HL-60/S4 treated with phorbol 12-myristate 13-acetate at 8.2 ng/mL for 4 days and 3 days (cell line): ENCODE measurements at regions not wholly inside any gene's neighbourhood (a gene's known extent, or its start where the extent isn't known, plus 50 kb on each side); places are given as distances from the start of the nearest gene placed in this dataset.

Experiments
- in situ Hi-C: fragments of 300-500 bp; cut with MboI; formaldehyde crosslinking; loops from 2 replicates; pipeline ENCODE4 v1.15.0; 2022; ENCODE audit warnings: low sequenced_read_pairs

DNA sequence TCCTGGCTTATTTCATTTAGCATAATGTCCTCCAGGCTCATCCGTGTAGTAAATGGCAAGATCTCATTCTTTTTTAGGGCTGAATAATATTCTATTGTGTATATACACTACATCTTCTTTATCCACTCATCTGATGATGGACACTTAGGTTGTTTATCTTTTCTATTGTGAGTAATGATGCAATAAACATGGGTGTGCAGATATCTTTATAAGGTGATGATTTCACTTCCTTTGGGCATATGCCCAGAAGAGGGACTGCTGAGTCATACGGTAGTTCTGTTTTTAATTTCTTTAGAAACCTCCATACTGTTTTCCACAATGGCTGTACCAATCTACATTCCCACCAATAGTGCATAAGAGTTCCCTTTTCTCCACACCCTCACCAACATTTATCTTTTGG is 317.6 kb upstream of the CNKSR2 start:
- in situ Hi-C loops, result no loop called here

DNA sequence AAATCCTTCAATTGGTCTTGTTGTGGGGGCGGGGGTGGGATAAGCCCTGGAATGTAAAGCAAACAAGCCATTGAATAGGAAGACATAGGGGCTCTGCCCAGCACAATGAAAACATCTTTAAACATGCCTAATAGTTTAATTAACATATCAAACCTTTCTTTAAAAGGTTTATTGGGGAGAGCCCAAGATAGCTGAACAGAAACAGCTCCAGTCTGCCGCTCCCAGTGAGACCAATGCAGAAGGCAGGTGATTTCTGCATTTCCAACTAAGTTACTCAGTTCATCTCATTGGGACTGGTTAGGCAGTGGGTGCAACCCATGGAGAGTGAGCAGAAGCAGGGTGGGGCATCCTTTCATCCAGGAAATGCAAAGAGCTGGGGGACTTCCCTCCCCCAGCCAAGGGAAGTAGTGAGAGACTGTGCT is 327.2 kb upstream of the CNKSR2 start:
- in situ Hi-C loops, result no loop called here

DNA sequence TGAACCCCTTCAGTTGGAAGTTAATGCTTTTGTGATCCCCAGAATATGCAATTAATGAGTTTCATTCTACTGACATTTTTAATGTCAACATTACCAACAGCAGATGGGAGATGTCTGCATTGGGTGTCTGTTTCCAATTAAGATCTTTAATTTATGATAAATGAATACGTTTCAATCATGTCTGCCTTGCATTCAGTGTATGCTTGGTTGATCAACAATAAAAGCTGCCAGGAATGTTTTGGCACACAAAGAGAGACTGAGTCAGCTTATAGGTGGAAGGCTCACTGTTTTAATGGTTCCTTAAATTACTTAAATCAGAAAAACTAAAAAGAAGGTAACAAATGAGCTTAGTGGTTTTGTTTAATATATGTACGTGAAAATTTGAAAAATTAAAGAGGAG is 359.9 kb upstream of the CNKSR2 start:
- in situ Hi-C loops, result no loop called here

DNA sequence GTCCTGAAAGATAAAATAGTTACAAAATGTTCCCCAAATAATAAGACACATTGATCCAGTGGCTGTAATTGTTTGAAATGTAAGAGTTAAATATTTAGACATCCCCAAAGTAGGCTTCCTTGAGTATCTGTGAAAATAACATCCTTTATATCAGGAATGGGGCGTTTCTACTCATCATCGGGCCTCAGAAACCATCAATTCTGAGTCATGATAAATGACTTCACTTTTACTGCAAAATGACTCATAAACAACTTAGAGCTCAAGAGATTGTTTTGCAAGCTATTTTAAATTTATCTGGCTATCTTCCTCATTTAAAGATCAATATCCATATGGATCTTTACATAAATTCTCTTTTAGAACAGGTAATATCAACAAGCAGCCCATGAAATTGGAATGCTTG is 369.4 kb upstream of the CNKSR2 start:
- in situ Hi-C loops, result no loop called here

DNA sequence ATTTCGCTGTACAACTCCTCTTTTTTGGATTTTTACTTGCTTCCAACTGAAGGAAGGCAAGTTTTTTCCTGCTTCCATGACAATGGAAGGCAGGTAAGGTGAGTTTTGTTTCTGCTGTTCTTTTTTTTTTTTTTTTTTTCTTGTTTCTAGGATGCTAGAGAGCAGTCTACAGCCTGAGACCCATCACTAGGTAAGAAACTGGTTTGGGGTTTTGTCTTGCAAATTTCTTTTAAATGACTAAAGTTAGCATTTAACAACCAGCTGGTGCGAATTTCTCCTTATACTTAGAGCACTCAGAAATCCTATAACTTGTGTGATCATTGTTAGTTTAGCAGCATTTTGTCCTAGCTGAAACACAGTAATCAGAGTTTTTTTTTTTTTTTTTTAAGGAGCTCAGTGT is 378.4 kb upstream of the CNKSR2 start:
- in situ Hi-C loops, result no loop called here

DNA sequence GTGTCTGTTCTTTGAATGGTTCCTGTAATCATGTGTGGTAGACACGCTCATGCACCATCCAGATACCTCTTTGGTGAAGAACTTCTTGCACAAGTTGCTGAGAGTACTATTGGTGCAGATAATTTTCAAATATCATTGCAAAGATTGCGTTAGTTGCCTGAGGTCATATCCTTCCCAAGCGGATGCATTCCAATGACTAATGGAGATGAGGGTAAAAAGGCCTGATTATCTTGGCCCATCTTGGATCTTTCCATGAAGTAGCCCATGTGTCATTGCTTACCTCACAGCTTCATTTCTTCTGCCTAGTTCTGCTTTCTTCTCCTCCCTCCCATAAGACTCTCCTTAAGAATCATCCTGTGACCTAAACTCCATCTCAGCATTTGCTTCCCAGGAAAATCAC is 384.9 kb upstream of the CNKSR2 start:
- in situ Hi-C loops, result no loop called here

DNA sequence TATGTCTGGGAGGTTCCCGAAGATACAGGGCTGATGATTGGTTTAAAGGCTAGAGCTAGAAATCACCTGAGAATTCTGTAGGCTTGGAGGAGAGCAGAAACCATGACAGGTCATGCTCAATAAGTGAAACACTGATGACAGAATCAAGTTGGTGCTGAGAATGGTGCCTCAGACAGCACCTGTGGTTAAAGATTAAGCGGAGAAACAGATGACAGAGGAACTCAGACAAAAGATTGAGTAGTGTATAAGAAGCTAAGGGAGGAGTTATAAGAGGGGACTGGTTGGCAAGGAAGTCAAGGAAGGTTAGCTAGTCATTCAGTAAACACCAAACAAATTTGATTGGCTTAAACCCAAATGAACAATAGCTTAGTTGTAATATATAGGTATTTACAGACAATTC is 385.4 kb upstream of the CNKSR2 start:
- in situ Hi-C loops, result no loop called here

DNA sequence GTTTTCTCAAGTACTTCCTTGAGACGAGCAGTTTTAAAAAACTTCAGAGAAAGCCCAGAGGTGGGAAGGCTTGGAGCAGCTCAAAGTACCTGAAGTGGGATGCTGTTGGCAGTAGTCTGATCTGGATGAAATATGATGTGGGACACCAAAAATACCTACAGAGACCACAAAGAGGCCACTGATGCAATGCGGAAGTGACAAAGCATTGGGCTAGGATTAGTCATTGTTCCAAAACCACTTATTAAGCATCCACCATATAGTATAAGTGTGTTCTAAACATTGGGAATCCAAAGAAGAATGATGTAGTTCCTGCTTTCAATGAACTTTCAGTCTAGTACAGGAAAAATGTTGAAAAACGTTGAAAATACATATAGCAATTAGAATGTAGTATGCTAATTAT is 386.1 kb upstream of the CNKSR2 start:
- in situ Hi-C loops, result no loop called here

DNA sequence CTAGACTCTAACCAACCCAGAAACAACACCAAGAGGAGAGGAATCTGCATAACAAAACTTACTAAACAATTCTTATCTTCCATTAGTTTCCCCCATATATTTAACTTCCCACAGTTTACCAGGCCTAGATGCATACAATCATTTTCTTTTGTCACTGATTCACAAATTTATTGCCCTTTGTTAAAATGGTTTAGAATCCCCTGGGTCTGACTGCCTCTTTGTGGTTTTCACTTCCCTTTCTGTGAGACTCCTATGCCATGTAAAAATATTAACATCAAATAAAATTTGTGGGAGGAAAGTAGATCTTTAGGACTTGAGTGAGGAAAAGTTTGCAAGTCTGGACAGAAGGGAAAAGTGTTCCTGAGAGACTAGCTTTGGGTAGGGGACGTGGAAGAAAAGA is 393.8 kb upstream of the CNKSR2 start:
- in situ Hi-C loops, result no loop called here

DNA sequence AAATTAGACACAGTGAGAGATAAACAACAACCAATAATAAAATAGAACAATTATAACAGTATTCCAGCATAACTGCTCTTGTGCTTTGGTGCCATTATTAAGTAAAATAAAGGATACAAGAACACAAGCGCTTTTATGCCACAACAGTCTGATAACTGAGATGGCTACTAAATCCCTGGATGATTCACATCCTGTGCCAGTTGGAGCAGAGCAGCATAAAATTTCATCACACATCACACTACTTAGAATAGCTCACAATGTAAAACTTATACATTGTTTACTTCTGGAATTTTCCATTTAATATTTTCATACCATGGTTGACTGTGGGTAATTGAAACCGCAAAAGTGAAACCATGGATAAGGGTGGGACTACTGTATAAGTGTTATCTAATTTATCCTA is 399.9 kb upstream of the CNKSR2 start:
- in situ Hi-C loops, result no loop called here

DNA sequence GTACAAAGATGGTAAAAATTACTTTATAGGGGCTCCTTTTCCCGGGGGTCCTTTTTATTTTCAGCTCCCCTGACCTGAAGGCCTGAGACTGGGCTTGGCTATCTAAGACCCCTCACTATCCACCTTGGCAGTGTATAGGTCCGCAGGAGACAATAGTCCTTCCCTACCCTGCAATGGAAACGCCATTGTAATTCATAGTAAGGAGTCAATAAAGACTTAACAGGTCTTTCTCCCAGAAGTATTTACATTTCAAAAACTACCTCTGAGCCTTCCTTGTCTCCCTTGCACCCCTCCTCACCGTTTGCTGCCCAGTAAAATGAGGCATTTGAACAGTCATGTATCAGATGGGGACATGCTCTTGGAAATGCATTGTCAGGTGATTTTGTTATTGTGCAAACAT is 401.2 kb upstream of the CNKSR2 start:
- in situ Hi-C loops, result no loop called here

DNA sequence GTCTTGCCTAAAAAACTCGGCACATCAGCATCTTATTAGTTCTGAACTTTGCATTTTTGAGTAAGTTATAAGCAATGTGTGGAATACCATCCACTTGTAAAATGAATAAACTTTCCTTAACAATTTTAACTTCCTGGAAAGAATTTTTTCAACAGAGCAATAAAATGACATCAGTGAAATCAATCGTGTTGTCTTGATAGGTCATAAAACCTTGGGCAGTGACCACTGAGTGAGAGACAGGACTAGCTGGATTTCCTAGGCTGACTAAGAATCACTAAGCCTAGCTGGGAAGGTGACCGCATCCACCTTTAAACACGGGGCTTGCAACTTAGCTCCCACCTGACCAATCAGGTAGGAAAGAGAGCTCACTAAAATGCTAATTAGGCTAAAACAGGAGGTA is 403.0 kb upstream of the CNKSR2 start:
- in situ Hi-C loops, result no loop called here

DNA sequence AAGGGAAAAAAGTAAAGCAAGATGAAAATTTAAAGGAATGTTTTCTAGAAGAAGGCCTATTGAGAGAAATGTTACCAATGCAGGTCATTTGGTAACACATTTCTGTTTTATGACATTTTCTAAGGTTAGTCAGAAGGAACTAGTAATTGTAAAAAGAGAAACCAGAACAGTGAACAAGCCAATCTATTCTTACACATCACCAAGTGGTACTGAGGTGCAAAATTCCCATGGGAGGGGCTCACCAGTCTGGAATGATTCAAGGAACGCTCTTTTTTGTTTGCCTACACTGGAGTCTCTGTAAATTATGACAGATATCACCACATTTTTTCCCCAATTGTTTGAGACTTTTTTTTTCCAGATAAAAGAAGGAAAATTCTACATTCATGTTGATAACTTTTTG is 404.7 kb upstream of the CNKSR2 start:
- in situ Hi-C loops, result no loop called here

DNA sequence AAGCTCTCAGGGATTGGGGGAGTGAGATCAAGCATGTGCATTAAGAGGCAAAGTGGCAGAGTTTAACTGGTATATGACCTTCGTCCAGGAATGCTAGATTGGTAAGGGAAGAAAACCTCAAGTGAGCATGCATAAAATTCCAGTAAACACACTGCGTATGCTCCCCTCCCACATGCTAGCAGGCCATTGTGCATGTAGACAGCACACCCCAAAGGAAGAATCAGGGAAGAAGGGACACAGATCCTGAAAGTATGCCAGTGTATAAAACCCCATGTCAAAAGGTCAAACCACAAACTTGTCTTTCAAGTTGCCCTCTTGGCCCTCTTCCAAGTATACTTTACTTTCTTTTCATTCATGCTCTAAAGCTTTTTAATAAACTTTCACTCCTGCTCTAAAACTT is 405.2 kb upstream of the CNKSR2 start:
- in situ Hi-C loops, result no loop called here

DNA sequence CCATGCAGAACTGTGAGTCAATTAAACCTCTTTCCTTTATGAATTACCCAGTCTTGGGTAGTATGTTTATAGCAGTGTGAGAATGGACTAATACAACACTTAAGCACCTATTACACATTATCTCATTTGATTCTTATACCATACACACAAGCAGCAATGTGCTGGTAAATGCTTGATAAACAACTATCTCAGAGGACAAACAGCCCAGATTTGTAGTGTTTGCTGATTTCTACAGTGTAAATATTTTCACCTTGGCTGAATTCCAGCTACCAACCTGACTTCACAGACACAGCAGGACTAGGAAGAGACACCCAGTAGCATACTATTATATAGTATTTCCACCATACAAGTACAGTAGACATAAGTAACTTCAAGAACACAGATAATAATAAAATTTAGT is 406.5 kb upstream of the CNKSR2 start:
- in situ Hi-C loops, result no loop called here

DNA sequence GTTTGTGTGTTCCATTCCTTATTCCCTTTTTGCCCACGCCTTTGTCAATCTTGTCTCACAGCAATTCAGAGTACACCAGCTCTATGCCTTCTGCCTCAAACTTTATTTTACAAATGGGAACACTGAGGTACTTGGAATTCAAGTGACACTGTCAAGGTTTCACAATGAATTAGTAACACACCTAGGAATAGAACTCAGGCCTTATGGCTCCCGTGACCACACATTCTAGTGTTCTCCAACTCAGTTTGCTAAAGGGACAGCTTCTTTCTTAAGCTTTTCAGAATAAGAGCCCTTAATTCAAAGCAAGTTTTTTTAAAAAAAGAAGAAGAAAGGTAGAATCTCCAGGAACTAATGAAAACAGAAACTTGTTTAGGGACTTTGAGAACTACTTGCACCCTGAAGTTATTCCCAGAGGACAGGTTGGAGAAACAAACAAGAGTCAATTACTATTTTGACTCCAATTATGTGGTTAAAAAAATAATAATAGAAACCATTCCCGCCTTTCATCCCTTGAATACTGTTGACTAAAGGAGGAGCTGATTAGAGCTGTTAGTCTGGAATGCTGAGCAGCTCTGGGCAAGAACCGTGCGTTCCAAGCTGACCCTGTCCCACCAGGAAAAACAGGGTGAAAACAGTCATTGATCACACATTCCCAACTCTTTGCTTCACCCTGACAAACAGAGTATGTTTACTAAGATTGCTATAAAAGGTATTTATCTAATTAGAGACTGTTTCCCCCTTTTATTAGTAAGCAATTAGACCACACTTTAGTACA is 408.8 kb upstream of the CNKSR2 start:
- in situ Hi-C loops, result no loop called here

DNA sequence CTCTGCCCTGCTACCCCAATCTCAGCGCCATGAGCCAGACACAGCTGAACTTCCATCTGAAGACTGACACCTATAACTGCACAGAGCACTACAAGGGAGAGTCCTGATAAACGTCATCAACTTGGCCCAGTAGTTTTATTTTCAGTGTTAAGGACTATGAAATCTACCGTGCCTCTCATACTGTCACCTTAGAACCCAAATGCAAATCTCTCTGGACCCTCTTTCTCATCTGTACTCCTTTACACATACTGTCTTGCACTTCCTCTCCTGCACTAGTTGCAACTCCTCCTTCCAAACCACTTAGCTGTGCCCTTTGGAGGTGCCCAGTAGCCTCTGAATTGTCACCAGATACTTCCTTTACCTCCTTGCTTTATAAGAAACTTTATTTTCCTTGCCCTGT is 420.2 kb upstream of the CNKSR2 start:
- in situ Hi-C loops, result no loop called here

DNA sequence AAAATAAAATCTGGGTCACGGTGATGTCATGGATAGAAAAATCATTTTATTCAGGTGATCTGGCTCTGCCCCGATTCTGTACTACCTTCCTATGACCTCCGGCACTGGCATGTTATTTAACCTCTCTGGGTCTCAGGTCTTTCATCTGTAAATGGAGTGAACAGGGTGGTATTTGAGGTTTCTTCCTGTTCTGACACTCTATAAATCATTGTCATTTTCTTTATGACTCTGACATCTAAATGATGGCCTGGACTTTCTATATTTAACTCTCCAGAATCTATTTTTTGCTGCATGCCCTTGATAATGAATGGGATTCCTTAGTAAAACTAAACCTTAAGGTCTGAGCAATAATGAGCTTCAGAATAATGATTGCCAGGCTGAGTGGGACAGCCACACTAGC is 422.0 kb upstream of the CNKSR2 start:
- in situ Hi-C loops, result no loop called here

DNA sequence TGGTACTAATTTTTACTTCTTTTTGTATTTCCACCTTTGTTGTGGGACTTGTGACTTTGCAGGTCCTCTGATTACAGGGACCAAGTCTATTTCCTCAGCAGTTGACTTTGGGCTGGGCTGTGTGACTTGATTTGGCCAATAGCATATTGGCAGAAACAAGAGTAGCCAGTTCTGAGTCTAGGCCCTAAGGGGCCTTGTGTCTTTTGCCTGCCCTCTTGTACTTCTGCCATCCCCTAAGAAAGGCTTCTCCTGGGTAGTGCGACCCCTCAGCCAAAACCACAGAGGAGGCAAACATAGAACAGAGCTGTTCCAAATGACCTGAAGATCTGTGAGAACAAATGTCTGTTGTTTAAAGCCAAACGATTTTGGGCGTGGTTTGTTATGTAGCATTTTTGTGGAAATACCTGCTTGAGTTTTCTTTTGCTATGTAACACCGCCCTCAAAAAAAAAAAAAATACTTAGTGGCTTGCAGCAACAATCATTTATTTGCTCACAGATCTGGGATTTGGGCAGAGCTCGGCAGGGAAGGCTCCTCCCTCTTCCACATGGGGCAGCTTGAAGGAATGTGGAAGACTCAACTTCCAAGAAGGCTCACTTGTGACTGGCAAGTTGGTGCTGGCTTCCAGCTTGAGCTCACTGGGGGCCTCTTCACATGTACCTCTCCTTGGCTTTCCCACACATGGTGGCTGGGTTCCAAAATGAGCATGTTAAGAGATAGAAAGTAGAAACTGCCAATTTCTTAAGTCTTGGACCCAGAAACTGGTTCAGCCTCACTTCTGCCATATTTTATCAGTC is 423.0 kb upstream of the CNKSR2 start:
- in situ Hi-C loops, result no loop called here

DNA sequence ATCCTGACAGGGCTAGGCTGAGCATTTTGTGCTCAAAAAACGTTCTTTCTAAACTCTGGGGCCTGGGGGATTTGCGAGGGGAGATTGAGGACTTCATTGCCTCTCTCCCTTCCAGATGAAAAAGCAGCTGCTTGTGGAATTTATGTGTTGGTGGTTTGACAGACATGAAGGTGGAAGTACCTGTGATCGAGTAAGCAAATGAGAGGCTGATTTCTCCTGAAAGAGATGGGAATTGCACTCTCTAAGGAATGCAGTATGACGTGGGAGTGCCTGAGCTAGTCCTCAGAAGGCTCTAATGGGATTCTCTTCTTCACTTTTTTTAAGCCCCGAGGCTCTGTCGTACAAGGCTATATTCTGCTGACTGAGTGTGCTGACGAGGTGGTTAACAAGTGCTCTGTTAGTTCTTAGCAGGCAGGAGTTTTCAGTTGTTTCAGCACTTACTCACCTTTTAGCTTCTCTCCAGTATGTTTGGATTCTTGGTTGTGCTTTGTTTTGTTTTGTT is 426.8 kb upstream of the CNKSR2 start:
- in situ Hi-C loops, result no loop called here

DNA sequence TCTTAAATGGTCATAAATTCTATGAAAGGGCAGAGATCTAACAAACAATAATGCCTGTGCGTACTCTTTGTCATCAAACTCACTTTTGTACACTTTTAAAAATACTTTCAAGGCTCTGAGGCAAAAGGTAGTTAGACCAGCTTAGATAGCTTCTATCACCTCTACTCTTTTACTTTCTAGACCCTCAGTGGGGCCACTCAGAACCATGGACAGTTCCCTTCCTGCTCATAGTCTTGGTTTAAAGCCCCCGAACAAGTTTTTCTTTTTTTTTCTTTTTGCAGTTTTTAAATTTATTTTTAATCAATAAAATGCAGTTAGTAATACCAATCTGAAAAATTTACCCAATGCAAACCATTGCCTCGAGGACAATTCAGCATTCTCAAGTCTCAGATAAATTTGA is 460.5 kb upstream of the CNKSR2 start:
- in situ Hi-C loops, result no loop called here

DNA sequence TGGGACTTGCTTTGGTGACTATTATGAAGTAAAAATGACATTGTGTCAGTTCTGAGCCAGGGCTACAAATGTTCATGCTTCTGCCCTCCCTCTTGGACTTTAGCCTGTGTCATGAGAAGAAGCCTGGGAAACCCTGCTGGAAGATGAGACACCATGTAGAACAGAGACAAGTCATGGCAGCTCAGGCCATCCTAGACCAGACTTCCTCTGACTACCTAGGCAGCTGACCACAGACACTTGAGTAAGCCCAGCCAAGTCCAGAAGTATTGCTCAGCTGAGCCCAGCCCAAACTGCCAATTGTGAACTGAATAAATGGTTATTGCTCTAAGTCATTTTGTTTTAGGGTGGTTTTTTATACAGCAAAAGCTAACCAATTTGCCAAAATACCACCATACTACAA is 467.6 kb upstream of the CNKSR2 start:
- in situ Hi-C loops, result no loop called here
